ENCODE measurements at regions not wholly inside any gene's neighbourhood (a gene's known extent, or its start where the extent isn't known, plus 50 kb on each side); places are given as distances from the start of the nearest gene placed in this dataset.
"Not testable (repeated sequence)": the region's sequence is repeated elsewhere in the genome, so short reads cannot be mapped to it uniquely, and the experiment has no call there.

DNA sequence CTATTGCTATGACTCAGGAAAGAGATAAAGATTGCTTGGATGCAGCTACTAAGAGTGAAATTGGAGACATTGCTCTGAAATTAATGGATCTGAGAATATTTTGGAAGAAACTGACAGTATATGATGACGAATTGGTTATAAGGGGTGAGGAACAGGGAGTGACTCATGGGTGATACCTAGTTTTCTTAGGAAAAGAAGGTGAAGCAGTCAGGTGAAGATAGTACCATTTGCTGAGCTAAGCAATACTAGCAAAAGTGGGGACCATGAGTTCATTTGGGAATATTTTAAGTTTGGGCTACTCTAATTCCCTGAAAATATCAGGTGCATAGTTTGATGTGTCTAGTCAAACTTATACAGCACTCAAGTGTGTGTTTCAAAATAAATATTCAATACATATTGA lies 260.1 kb upstream of the NFIA start:
- H3K9me3 Mint-ChIP-seq = no peaks in the 10 kb centered on the region
- H3K4me3 Mint-ChIP-seq = no peak overlapping the region
- no peak overlapping the region for H3K27ac Mint-ChIP-seq
- H3K27me3 Mint-ChIP-seq (ENCODE audit: low read depth) = no peaks in the 10 kb centered on the region
- no peaks in the 10 kb centered on the region for H3K36me3 Mint-ChIP-seq (ENCODE audit: low read depth)
- no peaks in the 10 kb centered on the region for H3K4me1 Mint-ChIP-seq (ENCODE audit: low read depth)
- no peak for DNase-seq (ENCODE audit: low spot score)

GRCh38 chr1:60821156-60821555 lies 261.2 kb upstream of the NFIA start:
- Mint-ChIP-seq H3K27ac (no peak overlapping the region), H3K4me3 (no peak overlapping the region), H3K4me1 (ENCODE audit: low read depth) (no peaks in the 10 kb centered on the region), H3K36me3 (ENCODE audit: low read depth) (no peaks in the 10 kb centered on the region), H3K27me3 (ENCODE audit: low read depth) (no peaks in the 10 kb centered on the region), H3K9me3 (no peaks in the 10 kb centered on the region)
- no peak for DNase-seq (ENCODE audit: low spot score)

GRCh38 chr1:60818969-60819701 lies 263.2 kb upstream of the NFIA start:
- H3K9me3 Mint-ChIP-seq = no peaks in the 10 kb centered on the region
- no peak overlapping the region for H3K4me3 Mint-ChIP-seq
- no peak overlapping the region for H3K27ac Mint-ChIP-seq
- no peaks in the 10 kb centered on the region for H3K36me3 Mint-ChIP-seq (ENCODE audit: low read depth)
- H3K4me1 Mint-ChIP-seq (ENCODE audit: low read depth) = no peaks in the 10 kb centered on the region
- no peak for DNase-seq (ENCODE audit: low spot score)
- no peaks in the 10 kb centered on the region for H3K27me3 Mint-ChIP-seq (ENCODE audit: low read depth)

DNA sequence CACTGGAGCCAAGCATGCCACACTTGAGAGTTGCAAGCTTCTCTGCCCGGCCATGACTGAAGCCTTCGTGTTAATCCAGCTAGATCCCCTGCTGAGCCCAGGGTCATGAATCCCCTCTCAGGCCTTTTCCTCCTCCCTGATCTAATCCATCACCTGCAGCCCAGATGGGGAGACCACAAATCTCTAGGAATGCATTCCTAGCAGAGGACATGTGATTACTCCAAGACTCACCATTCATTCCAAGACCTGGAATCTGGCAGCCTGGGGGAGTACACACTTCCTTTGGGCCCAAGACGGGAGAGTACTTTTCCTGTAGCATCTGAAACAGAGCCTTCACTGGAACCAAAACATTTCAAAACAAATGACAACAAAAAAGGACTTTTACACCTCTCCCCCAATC lies 269.3 kb upstream of the NFIA start:
- no peak for DNase-seq (ENCODE audit: low spot score)
- Mint-ChIP-seq H3K36me3 (ENCODE audit: low read depth) (no peaks in the 10 kb centered on the region), H3K4me1 (ENCODE audit: low read depth) (no peaks in the 10 kb centered on the region), H3K27me3 (ENCODE audit: low read depth) (no peaks in the 10 kb centered on the region), H3K9me3 (no peaks in the 10 kb centered on the region), H3K4me3 (no peak overlapping the region), H3K27ac (no peak overlapping the region)

- Mint-ChIP-seq H3K4me1 (ENCODE audit: low read depth) (no peaks in the 10 kb centered on the region), H3K27me3 (ENCODE audit: low read depth) (no peaks in the 10 kb centered on the region), H3K36me3 (ENCODE audit: low read depth) (no peaks in the 10 kb centered on the region), H3K4me3 (no peak overlapping the region), H3K27ac (no peak overlapping the region), H3K9me3 (peaks cover 11% of the 10 kb centered on the region)
- no peak for DNase-seq (ENCODE audit: low spot score)
Observed at GRCh38 chr1:60809204-60809980, 273.0 kb upstream of the NFIA start.

DNA sequence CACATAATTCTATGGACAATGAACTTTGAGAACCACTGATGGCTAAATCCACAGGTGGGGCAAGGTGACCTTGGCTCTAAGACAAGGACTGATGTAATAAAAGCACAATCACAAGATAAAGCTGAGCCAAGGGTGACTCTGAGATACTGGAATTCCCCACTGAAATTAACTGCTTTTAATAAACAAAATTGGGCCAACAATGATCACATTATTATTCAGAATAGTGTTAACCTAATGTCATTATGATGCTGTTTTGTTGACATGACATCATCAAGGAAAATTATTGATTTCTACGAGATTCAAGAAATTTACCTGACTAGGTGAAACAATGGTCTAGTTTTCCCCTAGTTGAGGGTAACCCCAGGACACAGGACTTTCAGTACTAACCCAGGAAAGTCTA lies 273.7 kb upstream of the NFIA start:
- Mint-ChIP-seq H3K9me3 (peaks cover 11% of the 10 kb centered on the region), H3K27me3 (ENCODE audit: low read depth) (no peaks in the 10 kb centered on the region), H3K4me3 (no peak overlapping the region), H3K4me1 (ENCODE audit: low read depth) (no peaks in the 10 kb centered on the region), H3K36me3 (ENCODE audit: low read depth) (no peaks in the 10 kb centered on the region), H3K27ac (no peak overlapping the region)
- no peak for DNase-seq (ENCODE audit: low spot score)

DNA sequence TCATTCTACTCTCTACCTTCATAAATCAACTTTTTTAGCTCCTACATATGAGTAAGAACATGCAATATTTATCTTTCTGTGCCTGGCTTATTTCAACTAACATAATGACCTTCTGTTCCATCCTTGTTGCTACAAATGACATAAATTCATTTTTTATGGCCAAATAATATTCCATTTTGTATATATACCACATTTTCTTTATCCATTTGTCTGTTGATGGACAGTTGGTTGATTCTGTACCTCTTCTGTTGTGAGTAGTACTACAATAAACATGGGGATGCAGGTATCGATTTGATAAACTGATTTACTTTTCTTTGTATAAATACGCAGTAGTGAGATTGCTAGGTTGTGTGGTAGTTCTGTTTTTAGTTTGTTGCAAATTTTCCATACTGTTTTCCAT lies 279.5 kb upstream of the NFIA start:
- Mint-ChIP-seq H3K9me3 (peaks cover 11% of the 10 kb centered on the region), H3K4me1 (ENCODE audit: low read depth) (no peaks in the 10 kb centered on the region), H3K36me3 (ENCODE audit: low read depth) (no peaks in the 10 kb centered on the region), H3K4me3 (no peak overlapping the region), H3K27me3 (ENCODE audit: low read depth) (no peaks in the 10 kb centered on the region), H3K27ac (no peak overlapping the region)
- DNase-seq (ENCODE audit: low spot score) = no peak

GRCh38 chr1:60797351-60797750 lies 285.0 kb upstream of the NFIA start:
- no peaks in the 10 kb centered on the region for H3K27me3 Mint-ChIP-seq (ENCODE audit: low read depth)
- H3K4me1 Mint-ChIP-seq (ENCODE audit: low read depth) = no peaks in the 10 kb centered on the region
- no peak for DNase-seq (ENCODE audit: low spot score)
- no peaks in the 10 kb centered on the region for H3K36me3 Mint-ChIP-seq (ENCODE audit: low read depth)
- no peak overlapping the region for H3K4me3 Mint-ChIP-seq
- no peak overlapping the region for H3K27ac Mint-ChIP-seq
- H3K9me3 Mint-ChIP-seq = no peaks in the 10 kb centered on the region

- Mint-ChIP-seq H3K36me3 (ENCODE audit: low read depth) (no peaks in the 10 kb centered on the region), H3K4me1 (ENCODE audit: low read depth) (no peaks in the 10 kb centered on the region), H3K4me3 (no peak overlapping the region), H3K27me3 (ENCODE audit: low read depth) (no peaks in the 10 kb centered on the region), H3K27ac (no peak overlapping the region), H3K9me3 (no peaks in the 10 kb centered on the region)
- DNase-seq (ENCODE audit: low spot score) = no peak
Observed at GRCh38 chr1:60791226-60791625, 291.1 kb upstream of the NFIA start.

DNA sequence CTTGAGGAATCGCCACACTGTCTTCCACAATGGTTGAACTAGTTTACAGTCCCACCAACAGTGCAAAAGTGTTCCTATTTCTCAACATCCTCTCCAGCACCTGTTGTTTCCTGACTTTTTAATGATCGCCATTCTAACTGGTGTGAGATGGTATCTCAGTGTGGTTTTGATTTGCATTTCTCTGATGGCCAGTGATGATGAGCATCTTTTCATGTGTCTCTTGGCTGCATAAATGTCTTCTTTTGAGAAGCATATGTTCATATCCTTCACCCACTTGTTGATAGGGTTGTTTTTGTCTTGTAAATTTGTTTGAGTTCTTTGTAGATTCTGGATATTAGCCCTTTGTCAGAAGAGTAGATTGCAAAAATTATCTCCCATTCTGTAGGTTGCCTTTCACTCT lies 309.3 kb upstream of the NFIA start:
- not testable (repeated sequence) for DNase-seq (ENCODE audit: low spot score); H3K27ac Mint-ChIP-seq; H3K36me3 Mint-ChIP-seq (ENCODE audit: low read depth); H3K4me3 Mint-ChIP-seq; H3K27me3 Mint-ChIP-seq (ENCODE audit: low read depth); H3K4me1 Mint-ChIP-seq (ENCODE audit: low read depth); H3K9me3 Mint-ChIP-seq

DNA sequence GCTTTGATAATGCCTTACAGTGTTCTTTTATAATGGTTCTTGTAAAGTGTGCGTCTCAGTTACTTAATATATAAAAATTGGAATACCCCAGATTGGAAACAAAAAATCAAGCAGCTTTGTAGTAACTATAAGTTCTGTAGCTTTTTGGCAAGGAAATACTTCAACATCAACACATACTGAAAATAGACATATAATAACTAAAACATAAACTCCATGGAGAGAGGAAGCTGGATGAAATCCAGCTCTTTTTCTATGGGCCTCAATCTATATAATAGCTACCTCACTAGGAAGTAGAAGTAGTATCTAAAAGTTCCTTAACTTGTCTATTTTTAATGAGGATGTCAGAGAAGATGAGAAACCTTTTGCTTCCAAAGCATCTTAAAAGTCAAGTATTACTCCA lies 313.3 kb upstream of the NFIA start:
- Mint-ChIP-seq H3K4me1 (ENCODE audit: low read depth) (no peaks in the 10 kb centered on the region), H3K4me3 (no peak overlapping the region), H3K27ac (no peak overlapping the region), H3K36me3 (ENCODE audit: low read depth) (no peaks in the 10 kb centered on the region), H3K9me3 (no peaks in the 10 kb centered on the region), H3K27me3 (ENCODE audit: low read depth) (no peaks in the 10 kb centered on the region)
- DNase-seq (ENCODE audit: low spot score) = no peak

DNA sequence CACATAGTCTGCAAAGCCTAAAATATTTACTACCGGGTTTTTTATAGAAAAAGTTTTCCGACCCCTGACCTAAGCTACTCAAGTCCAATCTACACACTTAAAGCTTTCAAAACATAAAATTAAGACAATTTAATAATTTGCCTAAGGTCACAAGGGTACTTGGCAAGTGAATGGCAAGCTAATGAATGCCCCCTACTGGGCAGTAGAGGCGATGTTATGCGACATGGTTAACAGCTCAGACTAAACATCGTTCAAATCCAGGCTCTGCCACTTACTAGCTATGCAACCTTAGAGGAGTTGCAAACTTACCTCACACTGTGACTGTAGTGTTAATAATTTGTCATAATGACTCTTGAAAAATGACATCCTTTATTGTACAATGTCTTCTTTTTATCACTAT lies 317.2 kb upstream of the NFIA start:
- no peaks in the 10 kb centered on the region for H3K36me3 Mint-ChIP-seq (ENCODE audit: low read depth)
- H3K4me3 Mint-ChIP-seq = no peak overlapping the region
- no peaks in the 10 kb centered on the region for H3K4me1 Mint-ChIP-seq (ENCODE audit: low read depth)
- no peak for DNase-seq (ENCODE audit: low spot score)
- H3K27ac Mint-ChIP-seq = no peak overlapping the region
- no peaks in the 10 kb centered on the region for H3K9me3 Mint-ChIP-seq
- no peaks in the 10 kb centered on the region for H3K27me3 Mint-ChIP-seq (ENCODE audit: low read depth)

GRCh38 chr1:60764489-60764888 lies 317.9 kb upstream of the NFIA start:
- no peak for DNase-seq (ENCODE audit: low spot score)
- Mint-ChIP-seq H3K4me3 (no peak overlapping the region), H3K36me3 (ENCODE audit: low read depth) (no peaks in the 10 kb centered on the region), H3K9me3 (no peaks in the 10 kb centered on the region), H3K4me1 (ENCODE audit: low read depth) (no peaks in the 10 kb centered on the region), H3K27me3 (ENCODE audit: low read depth) (no peaks in the 10 kb centered on the region), H3K27ac (no peak overlapping the region)

- Mint-ChIP-seq H3K27ac (no peak overlapping the region), H3K4me1 (ENCODE audit: low read depth) (no peaks in the 10 kb centered on the region), H3K36me3 (ENCODE audit: low read depth) (no peaks in the 10 kb centered on the region), H3K27me3 (ENCODE audit: low read depth) (no peaks in the 10 kb centered on the region), H3K4me3 (no peak overlapping the region), H3K9me3 (no peaks in the 10 kb centered on the region)
- no peak for DNase-seq (ENCODE audit: low spot score)
Observed at GRCh38 chr1:60763741-60764140, 318.6 kb upstream of the NFIA start.

GRCh38 chr1:60762911-60763310 lies 319.4 kb upstream of the NFIA start:
- Mint-ChIP-seq H3K27ac (no peak overlapping the region), H3K27me3 (ENCODE audit: low read depth) (no peaks in the 10 kb centered on the region), H3K4me1 (ENCODE audit: low read depth) (no peaks in the 10 kb centered on the region), H3K9me3 (no peaks in the 10 kb centered on the region), H3K4me3 (no peak overlapping the region), H3K36me3 (ENCODE audit: low read depth) (no peaks in the 10 kb centered on the region)
- no peak for DNase-seq (ENCODE audit: low spot score)

Data from T-helper 2 cell treated with Interferon-gamma antibody and Interleukin-4, amounts not matched to agents 5 μg/mL and 100 μg/mL, for 36 hours (primary cell).